MM.1S (cell line): ENCODE measurements at regions not wholly inside any gene's neighbourhood (a gene's known extent, or its start where the extent isn't known, plus 50 kb on each side); places are given as distances from the start of the nearest gene placed in this dataset.
"Not testable (repeated sequence)": the region's sequence is repeated elsewhere in the genome, so short reads cannot be mapped to it uniquely, and the experiment has no call there.

Experiments
- DNase-seq: peaks from one replicate; pipeline ENCODE4 v3.0.0-alpha.2; 2015
- H2AFZ ChIP-seq: fragments of 300-600 bp; sonication (generic); 2 replicates; pipeline ENCODE4 v1.6.0; 2016; ENCODE audit warnings: antibody characterized with exemption, low read length
- H3F3A ChIP-seq: fragments of 300-600 bp; sonication (generic); 2 replicates; pipeline ENCODE4 v1.6.1; 2016; ENCODE audit warnings: mild to moderate bottlenecking, antibody characterized with exemption, low read length, moderate library complexity, mixed read lengths; ENCODE audit not compliant: insufficient read depth
- H3K27ac ChIP-seq: fragments of 300-600 bp; sonication (generic); 2 replicates; pipeline ENCODE4 v1.5.1; 2016; ENCODE audit warnings: mild to moderate bottlenecking, low read length
- H3K27me3 ChIP-seq: fragments of 300-600 bp; sonication (generic); replicated peaks from 2 replicates; pipeline ENCODE4 v1.6.0; 2016; ENCODE audit warnings: low read length; ENCODE audit not compliant: insufficient read depth
- H3K36me3 ChIP-seq: fragments of 300-600 bp; sonication (generic); replicated peaks from 2 replicates; pipeline ENCODE4 v1.6.1; 2016; ENCODE audit warnings: mild to moderate bottlenecking, low read length, mixed read lengths; ENCODE audit not compliant: insufficient read depth
- H3K4me1 ChIP-seq: fragments of 300-600 bp; sonication (generic); 2 replicates; pipeline ENCODE4 v1.6.1; 2016; ENCODE audit warnings: low read length, mixed read lengths
- H3K4me2 ChIP-seq: fragments of 300-600 bp; sonication (generic); 2 replicates; pipeline ENCODE4 v1.6.0; 2016; ENCODE audit warnings: low read depth, low read length
- H3K4me3 ChIP-seq: fragments of 300-600 bp; sonication (generic); 2 replicates; pipeline ENCODE4 v1.5.1; 2016; ENCODE audit warnings: low read length, mixed read lengths
- H3K79me2 ChIP-seq: fragments of 300-600 bp; sonication (generic); 2 replicates; pipeline ENCODE4 v1.6.1; 2016; ENCODE audit warnings: mixed run types, low read length, mixed read lengths
- H3K9ac ChIP-seq: fragments of 300-600 bp; sonication (generic); 2 replicates; pipeline ENCODE4 v1.6.1; 2016; ENCODE audit warnings: low read length, mixed read lengths
- H3K9me2 ChIP-seq: fragments of 300-600 bp; sonication (generic); replicated peaks from 2 replicates; pipeline ENCODE4 v1.6.1; 2016; ENCODE audit warnings: mild to moderate bottlenecking, low read length, mixed read lengths; ENCODE audit not compliant: insufficient read depth
- H3K9me3 ChIP-seq: fragments of 300-600 bp; sonication (generic); replicated peaks from 2 replicates; pipeline ENCODE4 v1.6.1; 2016; ENCODE audit warnings: mild to moderate bottlenecking, low read length, mixed read lengths; ENCODE audit not compliant: insufficient read depth
- H4K20me1 ChIP-seq: fragments of 300-600 bp; sonication (generic); 2 replicates; pipeline ENCODE4 v1.6.1; 2016; ENCODE audit warnings: mild to moderate bottlenecking, low read length, moderate library complexity, mixed read lengths; ENCODE audit not compliant: insufficient read depth
- EZH2 ChIP-seq: fragments of 300-600 bp; sonication (generic); optimal IDR thresholded peaks from 2 replicates; pipeline ENCODE3; 2017; ENCODE audit warnings: low read depth, mild to moderate bottlenecking, antibody characterized with exemption, low read length, mixed read lengths
- EZH2phosphoT487 ChIP-seq: fragments of 300-600 bp; sonication (generic); IDR thresholded peaks from 2 replicates; pipeline ENCODE4 v1.6.1; 2018; ENCODE audit warnings: antibody characterized with exemption, low read length
- TF ChIP-seq, protein P1 (sequence below): fragments of 300-600 bp; sonication (generic); IDR thresholded peaks from 2 replicates; pipeline ENCODE4 v1.5.1; 2016; ENCODE audit warnings: antibody characterized with exemption, low read length, mixed read lengths

DNA sequence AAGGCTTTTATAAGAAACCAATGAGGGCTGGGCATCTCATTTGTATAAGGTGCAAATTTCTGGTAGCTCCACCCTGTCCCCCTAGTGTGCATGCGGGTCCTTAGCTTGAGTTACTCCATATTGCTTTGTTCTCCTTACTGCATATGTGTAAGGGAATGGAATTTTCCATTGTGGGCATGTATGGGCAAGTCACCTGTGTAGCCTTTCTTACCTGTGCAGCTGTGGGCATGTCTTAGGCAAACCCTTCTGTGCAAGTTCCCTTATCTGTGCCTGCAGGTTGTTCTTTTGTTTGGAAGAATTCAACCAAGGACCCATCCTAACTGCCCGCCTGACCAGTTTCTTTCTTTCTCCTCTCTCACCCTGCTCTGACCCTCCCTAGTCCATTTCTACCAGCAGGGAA is 122.8 kb upstream of the HS3ST4 start:
- Histone ChIP-seq H3K4me2 (no peak overlapping the region), H3K4me3 (no peak overlapping the region), H2AFZ (no peak overlapping the region), H3K9me2 (no peaks in the 10 kb centered on the region), H3K4me1 (no peaks in the 10 kb centered on the region), H3K36me3 (no peaks in the 10 kb centered on the region), H3K9me3 (no peaks in the 10 kb centered on the region), H3K79me2 (no peaks in the 10 kb centered on the region), H3K27ac (no peak overlapping the region), H3K27me3 (no peaks in the 10 kb centered on the region), H4K20me1 (no peaks in the 10 kb centered on the region), H3K9ac (no peak overlapping the region), H3F3A (no peaks in the 10 kb centered on the region)
- TF ChIP-seq EZH2phosphoT487, result no peak
- TF ChIP-seq, protein P1, sequence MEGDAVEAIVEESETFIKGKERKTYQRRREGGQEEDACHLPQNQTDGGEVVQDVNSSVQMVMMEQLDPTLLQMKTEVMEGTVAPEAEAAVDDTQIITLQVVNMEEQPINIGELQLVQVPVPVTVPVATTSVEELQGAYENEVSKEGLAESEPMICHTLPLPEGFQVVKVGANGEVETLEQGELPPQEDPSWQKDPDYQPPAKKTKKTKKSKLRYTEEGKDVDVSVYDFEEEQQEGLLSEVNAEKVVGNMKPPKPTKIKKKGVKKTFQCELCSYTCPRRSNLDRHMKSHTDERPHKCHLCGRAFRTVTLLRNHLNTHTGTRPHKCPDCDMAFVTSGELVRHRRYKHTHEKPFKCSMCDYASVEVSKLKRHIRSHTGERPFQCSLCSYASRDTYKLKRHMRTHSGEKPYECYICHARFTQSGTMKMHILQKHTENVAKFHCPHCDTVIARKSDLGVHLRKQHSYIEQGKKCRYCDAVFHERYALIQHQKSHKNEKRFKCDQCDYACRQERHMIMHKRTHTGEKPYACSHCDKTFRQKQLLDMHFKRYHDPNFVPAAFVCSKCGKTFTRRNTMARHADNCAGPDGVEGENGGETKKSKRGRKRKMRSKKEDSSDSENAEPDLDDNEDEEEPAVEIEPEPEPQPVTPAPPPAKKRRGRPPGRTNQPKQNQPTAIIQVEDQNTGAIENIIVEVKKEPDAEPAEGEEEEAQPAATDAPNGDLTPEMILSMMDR, result no peak
- no peak for TF ChIP-seq EZH2
- no peak for DNase-seq

DNA sequence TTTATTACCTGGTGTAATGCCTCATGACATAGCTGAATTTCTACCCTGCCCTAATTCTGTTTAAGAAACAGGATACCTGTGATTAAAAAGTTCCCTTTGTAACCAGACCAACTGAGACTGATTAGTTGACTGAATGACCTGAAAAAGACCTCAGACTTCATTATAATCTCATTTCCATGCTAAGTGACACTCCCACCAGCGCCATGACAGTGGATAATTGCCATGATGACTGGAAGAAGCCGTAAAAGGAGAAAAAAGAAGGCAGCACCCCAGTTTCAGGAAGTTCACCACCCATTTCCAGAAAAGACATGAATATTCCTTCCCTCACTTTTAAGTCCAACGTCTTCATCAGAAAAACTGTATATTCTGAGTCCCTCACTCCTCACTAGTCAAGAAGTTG is 125.6 kb upstream of the HS3ST4 start:
- Histone ChIP-seq H3K36me3 (no peaks in the 10 kb centered on the region), H3K9me2 (no peaks in the 10 kb centered on the region), H2AFZ (no peak overlapping the region), H3K9ac (no peak overlapping the region), H3K4me1 (no peaks in the 10 kb centered on the region), H4K20me1 (no peaks in the 10 kb centered on the region), H3F3A (no peaks in the 10 kb centered on the region), H3K4me2 (no peak overlapping the region), H3K27ac (no peak overlapping the region), H3K27me3 (no peaks in the 10 kb centered on the region), H3K9me3 (no peaks in the 10 kb centered on the region), H3K4me3 (no peak overlapping the region), H3K79me2 (no peaks in the 10 kb centered on the region)
- DNase-seq, result no peak
- no peak for TF ChIP-seq EZH2
- no peak for TF ChIP-seq EZH2phosphoT487
- TF ChIP-seq, protein P1, result no peak

DNA sequence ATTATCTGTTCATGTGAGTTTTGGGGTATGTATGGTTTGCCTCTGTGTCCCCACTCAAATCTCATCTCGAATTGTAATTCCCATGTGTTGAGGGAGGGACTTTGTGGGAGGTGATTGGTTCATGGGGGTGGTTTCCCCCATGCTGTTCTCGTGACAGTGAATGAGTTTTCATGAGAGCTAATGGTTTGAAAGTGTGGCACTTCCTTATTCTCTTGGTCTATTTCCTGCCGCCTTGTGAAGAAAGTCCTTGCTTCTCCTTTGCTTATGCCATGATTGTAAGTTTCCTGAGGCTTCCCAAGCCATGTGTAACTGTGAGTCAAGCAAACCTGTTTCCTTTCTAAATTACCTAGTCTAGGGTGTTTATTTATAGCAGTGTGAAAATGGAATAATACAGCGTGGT is 128.1 kb upstream of the HS3ST4 start:
- Histone ChIP-seq H3K79me2 (no peaks in the 10 kb centered on the region), H3K4me3 (no peak overlapping the region), H3K4me1 (no peaks in the 10 kb centered on the region), H3K9me2 (no peaks in the 10 kb centered on the region), H3F3A (no peaks in the 10 kb centered on the region), H2AFZ (no peak overlapping the region), H3K27ac (no peak overlapping the region), H3K27me3 (no peaks in the 10 kb centered on the region), H3K9me3 (no peaks in the 10 kb centered on the region), H3K9ac (no peak overlapping the region), H3K36me3 (no peaks in the 10 kb centered on the region), H3K4me2 (no peak overlapping the region), H4K20me1 (no peaks in the 10 kb centered on the region)
- TF ChIP-seq, protein P1, result no peak
- TF ChIP-seq EZH2 (no peak), EZH2phosphoT487 (no peak)
- no peak for DNase-seq

DNA sequence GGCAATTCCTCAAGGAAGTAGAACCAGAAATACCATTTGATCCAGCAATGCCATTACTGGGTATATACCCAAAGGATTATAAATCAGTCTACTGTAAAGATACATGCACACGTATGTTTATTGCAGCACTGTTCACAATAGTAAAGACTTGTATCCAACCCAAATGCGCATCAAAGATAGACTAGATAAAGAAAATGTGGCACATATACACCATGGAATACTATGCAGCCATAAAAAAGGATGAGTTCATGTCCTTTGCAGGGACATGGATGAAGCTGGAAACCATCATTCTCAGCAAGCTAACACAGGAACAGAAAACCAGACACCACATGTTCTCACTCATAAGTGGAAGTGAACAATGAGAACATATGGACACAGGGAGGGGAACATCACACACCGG is 130.0 kb upstream of the HS3ST4 start:
- H3K9me2 ChIP-seq, H4K20me1 ChIP-seq, H3K9ac ChIP-seq, H3F3A ChIP-seq, DNase-seq, H3K36me3 ChIP-seq, H3K4me2 ChIP-seq, H3K27me3 ChIP-seq, H3K79me2 ChIP-seq, H3K27ac ChIP-seq, H3K4me1 ChIP-seq, H3K9me3 ChIP-seq, H2AFZ ChIP-seq, H3K4me3 ChIP-seq: not testable (repeated sequence)

DNA sequence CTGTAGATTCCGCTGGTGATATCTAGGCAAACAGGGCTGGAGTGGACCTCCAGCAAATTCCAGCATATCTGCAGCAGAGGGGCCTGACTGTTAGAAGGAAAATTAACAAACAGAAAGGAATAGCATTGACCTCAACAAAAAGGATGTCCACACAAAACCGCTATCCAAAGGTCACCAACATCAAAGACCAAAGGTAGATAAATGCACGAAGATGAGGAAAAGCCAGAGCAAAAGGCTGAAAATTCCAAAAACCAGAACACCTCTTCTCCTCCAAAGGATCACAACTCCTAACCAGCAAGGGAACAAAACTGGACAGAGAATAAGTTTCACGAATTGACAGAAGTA is 134.8 kb upstream of the HS3ST4 start:
- H3K9ac ChIP-seq, H3K4me2 ChIP-seq, H3K27me3 ChIP-seq, H2AFZ ChIP-seq, H3K9me3 ChIP-seq, H3K36me3 ChIP-seq, H3K4me1 ChIP-seq, H3K79me2 ChIP-seq, H3K4me3 ChIP-seq, H3F3A ChIP-seq, H3K9me2 ChIP-seq, DNase-seq, H4K20me1 ChIP-seq, H3K27ac ChIP-seq: not testable (repeated sequence)

DNA sequence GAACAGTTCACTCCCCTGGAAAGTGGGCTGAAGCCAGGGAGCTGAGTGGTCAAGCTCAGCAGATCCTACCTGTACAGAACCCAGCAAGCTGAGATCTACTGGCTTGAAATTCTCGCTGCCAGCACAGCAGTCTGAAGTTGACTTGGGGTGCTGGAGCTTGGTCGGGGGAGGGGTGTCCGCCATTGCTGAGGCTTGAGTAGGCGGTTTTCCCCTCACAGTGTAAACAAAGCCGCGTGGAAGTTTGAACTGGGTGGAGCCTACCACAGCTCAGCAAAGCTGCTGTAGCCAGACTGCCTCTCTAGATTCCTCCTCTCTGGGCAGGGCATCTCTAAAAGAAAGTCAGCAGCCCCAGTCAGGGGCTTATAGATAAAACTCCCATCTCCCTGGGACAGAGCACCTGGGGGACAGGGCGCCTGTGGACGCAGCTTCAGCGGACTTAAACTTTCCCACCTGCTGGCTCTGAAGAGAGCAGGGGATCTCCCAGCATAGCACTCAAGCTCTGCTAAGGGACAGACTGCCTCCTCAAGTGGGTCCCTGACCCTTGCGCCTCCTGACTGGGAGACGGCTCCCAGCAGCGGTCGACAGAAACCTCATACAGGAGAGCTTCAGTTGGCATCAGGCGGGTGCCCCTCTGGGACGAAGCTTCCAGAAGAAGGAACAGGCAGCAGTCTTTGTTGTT is 135.3 kb upstream of the HS3ST4 start:
- H3K4me1 ChIP-seq, H3K9me2 ChIP-seq, DNase-seq, H3K4me3 ChIP-seq, H3K27me3 ChIP-seq, H3K79me2 ChIP-seq, H3K9me3 ChIP-seq, H3K9ac ChIP-seq, H3K4me2 ChIP-seq, H3K36me3 ChIP-seq, H2AFZ ChIP-seq, H3F3A ChIP-seq, H4K20me1 ChIP-seq, H3K27ac ChIP-seq: not testable (repeated sequence)
